Fibroblast of lung (primary cell): ENCODE measurements at regions not wholly inside any gene's neighbourhood (a gene's known extent, or its start where the extent isn't known, plus 50 kb on each side); places are given as distances from the start of the nearest gene placed in this dataset.

Experiments used
- DNase-seq, 2 donors: peaks; one replicate each; pipeline versions ENCODE4 v3.0.0 to v3.0.0-alpha.2; 2010; ENCODE audit warnings: low read depth in 2 of 2
- H2AFZ ChIP-seq: 2 replicates; pipeline ENCODE4 v1.5.1; 2012; ENCODE audit warnings: low read length, control low read depth, inconsistent platforms
- H3K27ac ChIP-seq: 2 replicates; pipeline ENCODE4 v1.5.1; 2011; ENCODE audit warnings: low read length, control low read depth; ENCODE audit not compliant: insufficient read depth
- H3K27me3 ChIP-seq: 2 replicates; pipeline ENCODE4 v1.5.1; 2011; ENCODE audit warnings: mild to moderate bottlenecking, low read length; ENCODE audit not compliant: control insufficient read depth, insufficient read depth
- H3K36me3 ChIP-seq: 2 replicates; pipeline ENCODE4 v1.5.1; 2011; ENCODE audit warnings: low read length; ENCODE audit not compliant: control insufficient read depth, insufficient read depth
- H3K4me1 ChIP-seq: 2 replicates; pipeline ENCODE4 v1.5.1; 2011; ENCODE audit warnings: low read length; ENCODE audit not compliant: control insufficient read depth, insufficient read depth; ENCODE audit errors: extremely low read depth
- H3K4me2 ChIP-seq: 2 replicates; pipeline ENCODE4 v1.5.1; 2011; ENCODE audit warnings: low read length, control low read depth; ENCODE audit not compliant: insufficient read depth; ENCODE audit errors: extremely low read depth
- H3K4me3 ChIP-seq, 4 experiments: fragments of 200-600 bp in 1 of 4; sonication (generic) in 1 of 4; replicated peaks in 1 of 4; 2 replicates each; pipeline ENCODE4 v1.5.1; 2011 to 2016; ENCODE audit warnings: low read length in 4 of 4, low read depth in 3 of 4, mild to moderate bottlenecking in 3 of 4, control low read depth in 2 of 4, inconsistent platforms in 1 of 4, mixed read lengths in 1 of 4; ENCODE audit not compliant: insufficient read depth in 1 of 4; ENCODE audit errors: control extremely low read depth in 1 of 4
- H3K79me2 ChIP-seq: 2 replicates; pipeline ENCODE4 v1.5.1; 2012; ENCODE audit warnings: mild to moderate bottlenecking, low read length, inconsistent platforms; ENCODE audit not compliant: control insufficient read depth, insufficient read depth
- H3K9ac ChIP-seq: 2 replicates; pipeline ENCODE4 v1.5.1; 2011; ENCODE audit warnings: mild to moderate bottlenecking, low read length, control low read depth; ENCODE audit not compliant: insufficient read depth
- H3K9me3 ChIP-seq: 2 replicates; pipeline ENCODE4 v1.5.1; 2012; ENCODE audit warnings: low read depth, low read length; ENCODE audit not compliant: control insufficient read depth, insufficient read depth
- H4K20me1 ChIP-seq: 2 replicates; pipeline ENCODE4 v1.5.1; 2011; ENCODE audit warnings: low read length; ENCODE audit not compliant: control insufficient read depth, insufficient read depth; ENCODE audit errors: extremely low read depth
- EZH2 ChIP-seq: IDR thresholded peaks from 2 replicates; pipeline ENCODE4 v1.5.1; 2012; ENCODE audit warnings: low read length, control low read depth, mild to moderate bottlenecking; ENCODE audit errors: missing control alignments
- TF ChIP-seq, protein P1 (sequence below), 2 donors: IDR thresholded peaks in 1 of 2; conservative IDR thresholded peaks in 1 of 2; 1 replicate in 1 of 2; 2 replicates in 1 of 2; pipeline ENCODE4 v1.5.1; 2011 to 2012; ENCODE audit warnings: low read length in 2 of 2, control low read depth in 1 of 2, inconsistent platforms in 1 of 2, low read depth in 1 of 2, mild to moderate bottlenecking in 1 of 2

DNA sequence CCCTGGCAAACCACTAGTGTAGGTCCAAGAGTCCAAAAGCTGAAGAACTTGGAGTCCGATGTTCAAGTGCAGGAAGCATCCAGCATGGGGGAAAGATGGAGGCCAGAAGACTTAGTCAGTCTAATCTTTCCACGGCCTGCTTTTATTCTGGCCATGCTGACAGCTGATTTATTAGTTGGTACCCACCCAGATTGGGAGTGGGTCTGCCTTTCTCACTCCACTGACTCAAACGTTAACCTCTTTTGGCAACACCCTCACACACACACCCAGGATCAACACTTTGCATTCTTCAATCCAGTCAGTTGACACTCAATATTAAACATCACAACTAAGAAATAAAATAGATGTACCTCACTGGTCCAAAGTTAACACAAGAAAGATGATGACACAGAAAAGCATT lies 134.8 kb upstream of the GABRA2 start:
- Histone ChIP-seq H2AFZ (no peak overlapping the region), H3K4me2 (no peak overlapping the region), H3K9me3 (no peaks in the 10 kb centered on the region), H4K20me1 (no peaks in the 10 kb centered on the region), H3K36me3 (no peaks in the 10 kb centered on the region), H3K27ac (no peak overlapping the region), H3K4me3 (no peak overlapping the region), H3K79me2 (no peaks in the 10 kb centered on the region), H3K27me3 (no peaks in the 10 kb centered on the region), H3K4me1 (no peaks in the 10 kb centered on the region), H3K9ac (no peak overlapping the region)
- no peak for DNase-seq
- TF ChIP-seq, protein P1, sequence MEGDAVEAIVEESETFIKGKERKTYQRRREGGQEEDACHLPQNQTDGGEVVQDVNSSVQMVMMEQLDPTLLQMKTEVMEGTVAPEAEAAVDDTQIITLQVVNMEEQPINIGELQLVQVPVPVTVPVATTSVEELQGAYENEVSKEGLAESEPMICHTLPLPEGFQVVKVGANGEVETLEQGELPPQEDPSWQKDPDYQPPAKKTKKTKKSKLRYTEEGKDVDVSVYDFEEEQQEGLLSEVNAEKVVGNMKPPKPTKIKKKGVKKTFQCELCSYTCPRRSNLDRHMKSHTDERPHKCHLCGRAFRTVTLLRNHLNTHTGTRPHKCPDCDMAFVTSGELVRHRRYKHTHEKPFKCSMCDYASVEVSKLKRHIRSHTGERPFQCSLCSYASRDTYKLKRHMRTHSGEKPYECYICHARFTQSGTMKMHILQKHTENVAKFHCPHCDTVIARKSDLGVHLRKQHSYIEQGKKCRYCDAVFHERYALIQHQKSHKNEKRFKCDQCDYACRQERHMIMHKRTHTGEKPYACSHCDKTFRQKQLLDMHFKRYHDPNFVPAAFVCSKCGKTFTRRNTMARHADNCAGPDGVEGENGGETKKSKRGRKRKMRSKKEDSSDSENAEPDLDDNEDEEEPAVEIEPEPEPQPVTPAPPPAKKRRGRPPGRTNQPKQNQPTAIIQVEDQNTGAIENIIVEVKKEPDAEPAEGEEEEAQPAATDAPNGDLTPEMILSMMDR (conservative IDR thresholded peaks at IDR 0.05 in 1 of 2, IDR thresholded peaks at IDR 0.05 in 1 of 2; ENCODE audit: low read depth in 1 of 2, low read length in 2 of 2) = no peak
- TF ChIP-seq EZH2 = no peak

DNA sequence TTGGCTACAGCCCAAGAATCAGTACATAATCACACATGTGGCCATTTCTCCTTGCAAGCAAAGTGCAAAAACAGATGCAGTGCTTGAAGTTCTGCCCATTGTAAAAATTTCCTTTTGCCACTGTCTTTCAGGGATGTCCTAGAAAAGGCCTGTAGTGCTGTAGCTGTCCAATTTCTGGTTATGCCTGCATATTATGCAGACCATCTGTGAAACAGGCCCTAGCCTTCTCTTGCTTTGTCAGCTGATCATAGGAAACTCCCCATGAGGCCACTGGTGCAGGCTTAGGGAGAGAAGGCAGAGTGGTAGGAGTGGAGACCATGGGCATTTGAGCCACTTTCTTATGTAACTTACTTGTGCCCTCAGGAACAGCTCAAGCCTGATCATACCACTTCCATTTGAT lies 130.4 kb upstream of the GABRA2 start:
- TF ChIP-seq, protein P1 (conservative IDR thresholded peaks at IDR 0.05 in 1 of 2, IDR thresholded peaks at IDR 0.05 in 1 of 2; ENCODE audit: low read depth in 1 of 2, low read length in 2 of 2) = no peak
- no peak for TF ChIP-seq EZH2
- Histone ChIP-seq H3K36me3 (no peaks in the 10 kb centered on the region), H3K9me3 (no peaks in the 10 kb centered on the region), H3K4me1 (no peaks in the 10 kb centered on the region), H3K4me2 (no peak overlapping the region), H4K20me1 (no peaks in the 10 kb centered on the region), H3K27ac (no peak overlapping the region), H3K4me3 (no peak overlapping the region), H3K9ac (no peak overlapping the region), H3K79me2 (no peaks in the 10 kb centered on the region), H2AFZ (no peak overlapping the region), H3K27me3 (no peaks in the 10 kb centered on the region)
- DNase-seq = no peak

DNA sequence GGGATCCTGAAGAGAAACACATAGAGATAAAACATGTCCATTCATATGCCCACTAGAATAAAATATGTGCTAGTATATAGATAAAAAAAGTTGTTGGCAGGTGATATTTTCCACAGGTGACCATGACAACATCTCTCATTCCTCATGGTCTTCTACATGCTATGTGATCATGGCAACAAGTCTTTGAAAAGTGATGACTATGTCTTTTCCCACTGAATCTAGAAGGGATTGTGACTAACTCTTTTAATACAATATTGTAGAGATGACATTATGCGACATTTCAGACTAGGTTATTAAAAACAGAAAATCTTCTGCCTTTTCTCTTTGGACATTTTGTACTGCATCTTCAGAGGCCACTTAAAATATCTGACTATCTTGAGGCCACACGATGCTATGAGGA lies 126.0 kb upstream of the GABRA2 start:
- TF ChIP-seq, protein P1 (conservative IDR thresholded peaks at IDR 0.05 in 1 of 2, IDR thresholded peaks at IDR 0.05 in 1 of 2; ENCODE audit: low read depth in 1 of 2, low read length in 2 of 2) = no peak
- no peak for TF ChIP-seq EZH2
- H3K27ac ChIP-seq = no peak overlapping the region
- no peaks in the 10 kb centered on the region for H3K4me1 ChIP-seq
- DNase-seq = no peak
- no peaks in the 10 kb centered on the region for H3K79me2 ChIP-seq
- H4K20me1 ChIP-seq = no peaks in the 10 kb centered on the region
- H3K9me3 ChIP-seq = no peaks in the 10 kb centered on the region
- no peaks in the 10 kb centered on the region for H3K27me3 ChIP-seq
- no peak overlapping the region for H3K9ac ChIP-seq
- H3K4me3 ChIP-seq = no peak overlapping the region
- H3K4me2 ChIP-seq = no peak overlapping the region
- no peaks in the 10 kb centered on the region for H3K36me3 ChIP-seq
- H2AFZ ChIP-seq = no peak overlapping the region
